Tibial nerve (tissue), 4 donors: ENCODE measurements at regions not wholly inside any gene's neighbourhood (a gene's known extent, or its start where the extent isn't known, plus 50 kb on each side); places are given as distances from the start of the nearest gene placed in this dataset.

Experiments
- DNase-seq, 2 donors: peaks; one replicate each; pipeline ENCODE4 v3.0.0-alpha.2; 2019; ENCODE audit warnings: low spot score in 2 of 2
- H3K27ac ChIP-seq, 4 donors: fragments of 200-600 bp; sonication (generic) in 3 of 4; one replicate each; pipeline ENCODE4 v1.5.1; 2017 to 2019; ENCODE audit warnings: mild to moderate bottlenecking in 1 of 4
- H3K27me3 ChIP-seq, 2 donors: fragments of 200-600 bp; sonication (generic) in 1 of 2; one replicate each; pipeline versions ENCODE4 v1.5.1 to v1.6.0; 2017 to 2019
- H3K36me3 ChIP-seq, 3 donors: fragments of 200-600 bp; sonication (generic); one replicate each; pipeline ENCODE4 v1.5.1; 2018 to 2019
- H3K4me1 ChIP-seq, 4 donors: fragments of 200-600 bp; sonication (generic) in 3 of 4; one replicate each; pipeline ENCODE4 v1.5.1; 2017 to 2019
- H3K4me3 ChIP-seq, 4 donors: fragments of 200-600 bp; sonication (generic) in 3 of 4; one replicate each; pipeline ENCODE4 v1.5.1; 2017 to 2019; ENCODE audit warnings: mild to moderate bottlenecking in 1 of 4, moderate library complexity in 1 of 4
- H3K9me3 ChIP-seq, 4 donors: fragments of 200-600 bp; sonication (generic) in 3 of 4; one replicate each; pipeline ENCODE4 v1.5.1; 2017 to 2019
- CTCF ChIP-seq, 5 experiments: fragments of 200-600 bp in 3 of 5; fragments of 450-650 bp in 2 of 5; sonication (generic) in 3 of 5; IDR thresholded peaks; one replicate each; pipeline ENCODE4 v1.5.1; 2016 to 2019; ENCODE audit warnings: antibody characterized with exemption in 5 of 5, mild to moderate bottlenecking in 3 of 5, moderate library complexity in 2 of 5
- EP300 ChIP-seq, 2 donors: sonication (generic); formaldehyde crosslinking; IDR thresholded peaks; one replicate each; pipeline ENCODE4 v1.6.1; 2017; ENCODE audit warnings: antibody characterized with exemption in 2 of 2, mild to moderate bottlenecking in 1 of 2
- POLR2A ChIP-seq, 2 donors: fragments of 450-650 bp; IDR thresholded peaks; one replicate each; pipeline ENCODE4 v1.6.1; 2017; ENCODE audit warnings: antibody characterized with exemption in 2 of 2, mild to moderate bottlenecking in 2 of 2, moderate library complexity in 2 of 2
- WGBS, 2 donors: methylation state at CpG; one replicate each; pipeline ENCODE4 v1.1.5; 2018; 5-methylcytosine and 5-hydroxymethylcytosine counted together

GRCh38 chr3:181764544-181764943 lies 52.8 kb downstream of the SOX2 start:
- no peak for DNase-seq
- 87 to 89% methylated on average over 4 of the region's 4 CpGs for WGBS, 2 donors
- Histone ChIP-seq H3K27ac (no peak overlapping the region), H3K9me3 (no peaks in the 10 kb centered on the region), H3K4me1 (no peaks in the 10 kb centered on the region), H3K4me3 (no peak overlapping the region), H3K27me3 (no peaks in the 10 kb centered on the region), H3K36me3 (no peaks in the 10 kb centered on the region)
- TF ChIP-seq POLR2A (IDR thresholded peaks at IDR 0.05) (no peak), EP300 (IDR thresholded peaks at IDR 0.05) (no peak), CTCF (IDR thresholded peaks at IDR 0.05) (no peak)

- H3K27ac ChIP-seq: no peak overlapping the region
- 91 to 96% methylated on average over 5 of the region's 5 CpGs for WGBS, 2 donors
- no peaks in the 10 kb centered on the region for H3K4me1 ChIP-seq
- no peak for TF ChIP-seq POLR2A (IDR thresholded peaks at IDR 0.05)
- no peak for TF ChIP-seq EP300 (IDR thresholded peaks at IDR 0.05)
- TF ChIP-seq CTCF (IDR thresholded peaks at IDR 0.05): no peak
- H3K9me3 ChIP-seq: no peaks in the 10 kb centered on the region
- no peaks in the 10 kb centered on the region for H3K27me3 ChIP-seq
- DNase-seq: no peak
- no peak overlapping the region for H3K4me3 ChIP-seq
- H3K36me3 ChIP-seq: no peaks in the 10 kb centered on the region
Observed at GRCh38 chr3:181770296-181770695, 58.6 kb downstream of the SOX2 start.

GRCh38 chr3:181771120-181771519 lies 59.4 kb downstream of the SOX2 start:
- H3K9me3 ChIP-seq: no peaks in the 10 kb centered on the region
- H3K4me1 ChIP-seq: no peaks in the 10 kb centered on the region
- 57 to 59% methylated on average over 3 of the region's 3 CpGs for WGBS, 2 donors
- H3K36me3 ChIP-seq: no peaks in the 10 kb centered on the region
- no peak overlapping the region for H3K4me3 ChIP-seq
- DNase-seq: no peak
- no peak overlapping the region for H3K27ac ChIP-seq
- TF ChIP-seq EP300 (IDR thresholded peaks at IDR 0.05) (no peak), CTCF (IDR thresholded peaks at IDR 0.05) (no peak), POLR2A (IDR thresholded peaks at IDR 0.05) (no peak)
- H3K27me3 ChIP-seq: no peaks in the 10 kb centered on the region

GRCh38 chr3:181772166-181772565 lies 60.4 kb downstream of the SOX2 start:
- no peak overlapping the region for H3K27ac ChIP-seq
- H3K4me3 ChIP-seq: no peak overlapping the region
- no peaks in the 10 kb centered on the region for H3K9me3 ChIP-seq
- no peaks in the 10 kb centered on the region for H3K27me3 ChIP-seq
- no peaks in the 10 kb centered on the region for H3K36me3 ChIP-seq
- WGBS, 2 donors: 85 to 88% methylated on average over 2 of the region's 2 CpGs
- TF ChIP-seq POLR2A (IDR thresholded peaks at IDR 0.05) (no peak), EP300 (IDR thresholded peaks at IDR 0.05) (no peak), CTCF (IDR thresholded peaks at IDR 0.05) (no peak)
- H3K4me1 ChIP-seq: no peaks in the 10 kb centered on the region
- no peak for DNase-seq

- no peaks in the 10 kb centered on the region for H3K27me3 ChIP-seq
- no peaks in the 10 kb centered on the region for H3K4me1 ChIP-seq
- H3K9me3 ChIP-seq: no peaks in the 10 kb centered on the region
- no peak overlapping the region for H3K27ac ChIP-seq
- no peak for DNase-seq
- H3K4me3 ChIP-seq: no peak overlapping the region
- WGBS, 2 donors: 79 to 81% methylated on average over 4 of the region's 4 CpGs
- TF ChIP-seq POLR2A (IDR thresholded peaks at IDR 0.05) (no peak), CTCF (IDR thresholded peaks at IDR 0.05) (no peak), EP300 (IDR thresholded peaks at IDR 0.05) (no peak)
- H3K36me3 ChIP-seq: no peaks in the 10 kb centered on the region
Observed at GRCh38 chr3:181773921-181774320, 62.2 kb downstream of the SOX2 start.
